NT2/D1 (cell line): ENCODE measurements at regions not wholly inside any gene's neighbourhood (a gene's known extent, or its start where the extent isn't known, plus 50 kb on each side); places are given as distances from the start of the nearest gene placed in this dataset.

ENCODE experiments used
- YY1 ChIP-seq: IDR thresholded peaks from 2 replicates; pipeline ENCODE4 v1.6.1; 2011; ENCODE audit not compliant: insufficient read length, insufficient read depth
- ZNF274 ChIP-seq: IDR thresholded peaks from 2 replicates; pipeline ENCODE4 v1.6.1; 2011; ENCODE audit warnings: mild to moderate bottlenecking, low read depth, low read length

- TF ChIP-seq YY1 (no peak), ZNF274 (no peak)
Observed at GRCh38 chr11:116461789-116462188, 311.0 kb downstream of the BUD13 start.
